ENCODE measurements at regions not wholly inside any gene's neighbourhood (a gene's known extent, or its start where the extent isn't known, plus 50 kb on each side); places are given as distances from the start of the nearest gene placed in this dataset.

GRCh38 chr9:27715651-27716050, 142.4 kb upstream of the C9orf72 start:
- Histone ChIP-seq H3K4me1 (no peaks in the 10 kb centered on the region), H3K27me3 (peaks cover 0 to 12% (median 0%) of the 10 kb centered on the region in 7 donors), H3K9me3 (no peaks in the 10 kb centered on the region), H3K36me3 (no peaks in the 10 kb centered on the region), H3K4me3 (no peak overlapping the region), H3K27ac (no peak overlapping the region)
- DNase-seq, result no peak
- WGBS, 2 donors, result 73 to 78% methylated on average over 2 of the region's 2 CpGs
- intact Hi-C loops (cut with DNase I), result no loop called here
- ATAC-seq, result no peak
- no peak for TF ChIP-seq CTCF (IDR thresholded peaks at IDR 0.05)

GRCh38 chr9:27717991-27718390, 144.7 kb upstream of the C9orf72 start:
- no peaks in the 10 kb centered on the region for H3K4me1 ChIP-seq
- WGBS, 2 donors, result 62 to 75% methylated on average over 2 of the region's 2 CpGs
- H3K27me3 ChIP-seq, result peaks cover 0 to 12% (median 0%) of the 10 kb centered on the region in 7 donors
- H3K27ac ChIP-seq, result no peak overlapping the region
- DNase-seq (no peak), ATAC-seq (no peak)
- no peaks in the 10 kb centered on the region for H3K36me3 ChIP-seq
- no peak for TF ChIP-seq CTCF (IDR thresholded peaks at IDR 0.05)
- no peak overlapping the region for H3K4me3 ChIP-seq
- H3K9me3 ChIP-seq, result no peaks in the 10 kb centered on the region
- intact Hi-C loops (cut with DNase I), result no loop called here

GRCh38 chr9:27719711-27720110, 146.4 kb upstream of the C9orf72 start:
- intact Hi-C loops (cut with DNase I), result no loop called here
- Histone ChIP-seq H3K27me3 (peaks cover 0 to 11% (median 0%) of the 10 kb centered on the region in 7 donors), H3K27ac (no peak overlapping the region), H3K36me3 (no peaks in the 10 kb centered on the region), H3K4me3 (no peak overlapping the region), H3K4me1 (no peaks in the 10 kb centered on the region), H3K9me3 (no peaks in the 10 kb centered on the region)
- TF ChIP-seq CTCF (IDR thresholded peaks at IDR 0.05), result no peak
- WGBS, 2 donors, result 86 to 89% methylated on average over 2 of the region's 2 CpGs
- ATAC-seq (no peak), DNase-seq (no peak)

- no peak overlapping the region for H3K27ac ChIP-seq
- no peak for TF ChIP-seq CTCF (IDR thresholded peaks at IDR 0.05)
- H3K36me3 ChIP-seq, result no peaks in the 10 kb centered on the region
- H3K9me3 ChIP-seq, result no peaks in the 10 kb centered on the region
- DNase-seq (no peak), ATAC-seq (no peak)
- no peak overlapping the region for H3K4me3 ChIP-seq
- intact Hi-C loops (cut with DNase I), result no loop called here
- peaks cover 0 to 5% (median 0%) of the 10 kb centered on the region in 9 donors for H3K4me1 ChIP-seq
- H3K27me3 ChIP-seq, result peaks cover 0 to 10% (median 0%) of the 10 kb centered on the region in 7 donors
Measured at GRCh38 chr9:27722866-27723265, 149.6 kb upstream of the C9orf72 start.
